HL-60 (cell line): ENCODE measurements at regions not wholly inside any gene's neighbourhood (a gene's known extent, or its start where the extent isn't known, plus 50 kb on each side); places are given as distances from the start of the nearest gene placed in this dataset.

Source experiments
- DNase-seq, 2 experiments: peaks; one replicate each; pipeline ENCODE4 v3.0.0-alpha.2; 2010 to 2020; ENCODE audit warnings: low read depth in 1 of 2, low spot score in 1 of 2
- H3K27ac ChIP-seq: fragments of 250-450 bp; sonication (Bioruptor Pico); replicated peaks from 2 replicates; pipeline ENCODE4 v1.5.1; 2020; ENCODE audit warnings: mild to moderate bottlenecking, moderate library complexity
- H3K27me3 ChIP-seq: fragments of 250-450 bp; sonication (Bioruptor Pico); 2 replicates; pipeline ENCODE4 v1.5.1; 2021; ENCODE audit warnings: mild to moderate bottlenecking, moderate library complexity; ENCODE audit not compliant: insufficient read depth, poor library complexity, severe bottlenecking
- H3K4me3 ChIP-seq: replicated peaks from 2 replicates; pipeline ENCODE4 v1.5.1; 2011; ENCODE audit warnings: mild to moderate bottlenecking, control low read depth, low read length; ENCODE audit not compliant: insufficient read depth
- CTCF ChIP-seq: IDR thresholded peaks from one replicate; pipeline ENCODE4 v1.5.1; 2011; ENCODE audit warnings: low read length, control low read depth, inconsistent platforms; ENCODE audit not compliant: insufficient read depth
- GABPA ChIP-seq: IDR thresholded peaks from 2 replicates; pipeline ENCODE4 v1.6.1; 2012; ENCODE audit warnings: low read depth
- POLR2AphosphoS5 ChIP-seq: IDR thresholded peaks from 2 replicates; pipeline ENCODE4 v1.6.1; 2012; ENCODE audit warnings: low read depth
- REST ChIP-seq: IDR thresholded peaks from 2 replicates; pipeline ENCODE4 v1.6.1; 2012; ENCODE audit warnings: low read depth; ENCODE audit not compliant: insufficient replicate concordance
- SPI1 ChIP-seq: IDR thresholded peaks from 2 replicates; pipeline ENCODE4 v1.6.1; 2012; ENCODE audit warnings: low read depth, mild to moderate bottlenecking, borderline replicate concordance

DNA sequence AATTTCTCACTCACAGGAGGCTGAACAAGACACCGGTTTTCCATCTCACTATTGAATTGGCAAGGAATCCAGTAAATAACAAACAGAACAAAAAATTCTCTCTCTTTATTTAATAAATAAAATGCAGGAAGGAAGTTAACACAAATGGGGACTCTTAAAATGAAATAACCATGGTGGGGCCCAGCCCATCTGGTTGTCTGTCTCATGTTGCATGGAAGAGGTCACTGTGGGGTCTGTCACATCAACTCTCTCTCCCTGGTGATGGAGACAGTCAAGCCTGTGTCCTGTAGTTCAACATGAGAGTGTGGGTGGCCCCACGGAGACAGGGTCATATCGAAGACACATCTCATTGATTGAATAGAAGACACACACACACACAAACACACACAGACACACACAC, 297.7 kb downstream of the IRX2 start:
- Histone ChIP-seq H3K4me3 (no peak overlapping the region), H3K27ac (no peak overlapping the region), H3K27me3 (no peaks in the 10 kb centered on the region)
- DNase-seq: no peak
- TF ChIP-seq GABPA (no peak), POLR2AphosphoS5 (no peak), SPI1 (no peak), CTCF (no peak), REST (no peak)

- no peak overlapping the region for H3K4me3 ChIP-seq
- H3K27ac ChIP-seq: no peak overlapping the region
- H3K27me3 ChIP-seq: no peaks in the 10 kb centered on the region
- DNase-seq: no peak
- no peak for TF ChIP-seq REST
- TF ChIP-seq SPI1: no peak
- TF ChIP-seq GABPA: no peak
- TF ChIP-seq POLR2AphosphoS5: no peak
- no peak for TF ChIP-seq CTCF
Observed at GRCh38 chr5:2451100-2451499, 300.4 kb downstream of the IRX2 start.

GRCh38 chr5:2442496-2443354, 308.8 kb downstream of the IRX2 start:
- Histone ChIP-seq H3K27ac (no peak overlapping the region), H3K4me3 (no peak overlapping the region), H3K27me3 (no peaks in the 10 kb centered on the region)
- DNase-seq: no peak
- TF ChIP-seq GABPA (no peak), CTCF (no peak), POLR2AphosphoS5 (no peak), REST (no peak), SPI1 (no peak)
